ENCODE measurements at regions not wholly inside any gene's neighbourhood (a gene's known extent, or its start where the extent isn't known, plus 50 kb on each side); places are given as distances from the start of the nearest gene placed in this dataset.

DNA sequence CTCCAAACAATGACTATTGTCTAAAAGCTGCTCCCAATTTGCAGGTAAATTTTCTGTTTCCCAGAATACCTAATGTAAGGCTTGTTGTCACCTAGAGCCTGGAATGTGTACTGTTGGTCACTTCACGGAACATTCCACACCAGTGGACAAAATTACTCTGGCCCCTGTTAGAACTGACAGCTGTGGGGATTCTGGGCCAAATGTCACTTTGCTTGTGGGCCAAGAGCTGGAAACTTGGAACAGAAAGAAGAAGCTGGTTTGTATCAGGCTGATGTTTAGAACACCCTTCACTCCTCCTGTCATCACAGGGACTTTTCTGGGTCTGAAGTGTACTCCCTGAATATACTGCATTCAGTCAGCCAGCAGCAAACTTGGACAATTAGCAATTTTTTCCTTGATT is 495.6 kb upstream of the SYT4 start (continued):
- TF ChIP-seq ZNF202 (tag by site-specific recombination; IDR thresholded peaks at IDR 0.05; ENCODE audit: borderline replicate concordance), result no peak
- no peak for TF ChIP-seq ZNF549 (tag by site-specific recombination; IDR thresholded peaks at IDR 0.05)
- TF ChIP-seq SP3 (tag by site-specific recombination; IDR thresholded peaks at IDR 0.05), result no peak
- TF ChIP-seq ZNF785 (tag by site-specific recombination; IDR thresholded peaks at IDR 0.05), result no peak
- no peak for TF ChIP-seq ZNF248 (tag by site-specific recombination; IDR thresholded peaks at IDR 0.05)
- no peak for TF ChIP-seq GLI2 (tag by site-specific recombination; IDR thresholded peaks at IDR 0.05; ENCODE audit: borderline replicate concordance, low read depth)

DNA sequence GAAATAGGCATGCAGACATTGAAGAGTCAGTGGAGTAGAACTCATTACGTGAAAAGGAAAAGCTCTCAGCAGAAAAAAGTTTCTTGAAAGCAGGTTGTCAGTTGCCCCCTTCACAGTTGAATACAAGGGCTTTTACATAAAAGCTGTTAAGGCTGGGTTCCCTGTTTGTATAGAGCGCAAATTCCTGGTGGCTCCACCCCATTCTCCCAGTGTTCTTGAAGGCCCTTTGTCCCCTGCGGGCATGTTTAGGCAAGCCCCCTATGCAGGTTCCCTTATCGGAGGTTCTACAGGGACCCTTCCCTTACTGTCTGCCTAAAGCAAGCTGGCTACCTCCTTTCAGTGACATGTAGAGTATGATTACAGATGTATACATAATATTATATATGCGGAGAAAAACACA is 497.2 kb upstream of the SYT4 start:
- TF ChIP-seq, protein P1, sequence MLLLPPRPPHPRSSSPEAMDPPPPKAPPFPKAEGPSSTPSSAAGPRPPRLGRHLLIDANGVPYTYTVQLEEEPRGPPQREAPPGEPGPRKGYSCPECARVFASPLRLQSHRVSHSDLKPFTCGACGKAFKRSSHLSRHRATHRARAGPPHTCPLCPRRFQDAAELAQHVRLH (tag by site-specific recombination; IDR thresholded peaks at IDR 0.05), result no peak
- no peak for TF ChIP-seq ZNF596 (tag by site-specific recombination; IDR thresholded peaks at IDR 0.05)
- no peak overlapping the region for H3K4me3 ChIP-seq (ENCODE audit: low read depth, low read length)
- H3K4me1 ChIP-seq (ENCODE audit: control insufficient read depth, insufficient read depth, low read length), result no peaks in the 10 kb centered on the region
- no peak overlapping the region for H3K27ac ChIP-seq (ENCODE audit: extremely low read depth, low read depth, low read length)
- CTCF ChIA-PET, result no interaction called here
- H3K36me3 ChIP-seq (ENCODE audit: control insufficient read depth in 2 of 2, insufficient read depth in 1 of 2, low read length in 2 of 2), result no peaks in the 10 kb centered on the region
- POLR2A ChIA-PET, result no interaction called here
- no peaks in the 10 kb centered on the region for H3K9me3 ChIP-seq (ENCODE audit: control insufficient read depth, insufficient read depth, low read depth, low read length)

DNA sequence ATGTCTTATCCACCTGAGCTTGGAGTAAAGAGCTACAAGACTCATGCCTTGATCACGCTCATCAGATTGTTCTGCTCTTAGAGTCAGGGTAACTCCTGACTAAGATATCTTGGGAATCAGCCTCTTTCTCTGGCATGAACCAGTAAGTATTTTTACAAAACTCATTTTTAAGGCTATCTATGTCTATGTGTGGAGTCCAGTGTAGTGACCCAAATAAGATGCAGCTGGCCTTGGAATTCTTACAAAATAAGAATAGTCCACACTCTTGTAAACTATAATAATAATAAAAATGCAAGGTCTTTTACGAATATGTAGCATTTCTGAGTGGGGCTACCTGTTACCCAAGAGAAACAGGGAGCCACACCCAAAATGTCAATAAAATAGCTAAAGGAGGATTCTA is 498.3 kb upstream of the SYT4 start:
- Histone ChIP-seq H3K9me3 (ENCODE audit: control insufficient read depth, insufficient read depth, low read depth, low read length) (no peaks in the 10 kb centered on the region), H3K36me3 (ENCODE audit: control insufficient read depth in 2 of 2, insufficient read depth in 1 of 2, low read length in 2 of 2) (no peaks in the 10 kb centered on the region), H3K4me1 (ENCODE audit: control insufficient read depth, insufficient read depth, low read length) (no peaks in the 10 kb centered on the region), H3K4me3 (ENCODE audit: low read depth, low read length) (no peak overlapping the region), H3K27ac (ENCODE audit: extremely low read depth, low read depth, low read length) (no peak overlapping the region)
- POLR2A ChIA-PET, result no interaction called here
- TF ChIP-seq ZNF433 (tag by site-specific recombination; IDR thresholded peaks at IDR 0.05; ENCODE audit: low read depth) (no peak), ZNF416 (tag by site-specific recombination; IDR thresholded peaks at IDR 0.05) (no peak), ZFHX2 (tag by site-specific recombination; conservative IDR thresholded peaks at IDR 0.05) (no peak)
- CTCF ChIA-PET, result interaction anchor here (0.7 kb wide), 1 partner anchor 13 kb away, joined by 3 read pairs; no protein-coding TSS in a partner anchor

DNA sequence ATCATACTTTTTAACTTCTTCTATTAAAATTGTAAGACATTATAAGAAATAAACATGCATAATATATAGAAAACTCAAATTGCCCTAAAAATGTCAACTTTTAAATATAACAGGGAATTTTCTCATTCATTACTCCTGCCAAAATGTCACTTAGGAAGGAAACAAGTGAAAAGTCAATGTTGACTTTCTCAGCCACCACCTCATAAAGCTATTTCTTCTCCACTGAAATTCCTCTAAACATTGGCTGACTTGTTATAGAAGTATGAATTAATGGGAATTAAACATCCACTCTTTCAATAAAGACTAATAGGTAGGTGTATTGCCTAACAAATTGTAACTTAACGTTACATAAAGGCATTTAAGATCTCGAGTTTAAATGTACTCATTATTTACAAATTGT is 499.7 kb upstream of the SYT4 start:
- Histone ChIP-seq H3K9me3 (ENCODE audit: control insufficient read depth, insufficient read depth, low read depth, low read length) (no peaks in the 10 kb centered on the region), H3K4me1 (ENCODE audit: control insufficient read depth, insufficient read depth, low read length) (no peaks in the 10 kb centered on the region), H3K27ac (ENCODE audit: extremely low read depth, low read depth, low read length) (no peak overlapping the region), H3K36me3 (ENCODE audit: control insufficient read depth in 2 of 2, insufficient read depth in 1 of 2, low read length in 2 of 2) (no peaks in the 10 kb centered on the region), H3K4me3 (ENCODE audit: low read depth, low read length) (no peak overlapping the region)
- ChIA-PET CTCF (interaction anchor here (0.9 kb wide), 1 partner anchor 1608 kb away, joined by 3 read pairs; no protein-coding TSS in a partner anchor), POLR2A (no interaction called here)
- TF ChIP-seq ZNF610 (tag by site-specific recombination; IDR thresholded peaks at IDR 0.05; ENCODE audit: borderline replicate concordance), result no peak
- no peak for TF ChIP-seq ZBTB7A (tag by site-specific recombination; IDR thresholded peaks at IDR 0.05; ENCODE audit: low read depth)
- TF ChIP-seq, protein P2, sequence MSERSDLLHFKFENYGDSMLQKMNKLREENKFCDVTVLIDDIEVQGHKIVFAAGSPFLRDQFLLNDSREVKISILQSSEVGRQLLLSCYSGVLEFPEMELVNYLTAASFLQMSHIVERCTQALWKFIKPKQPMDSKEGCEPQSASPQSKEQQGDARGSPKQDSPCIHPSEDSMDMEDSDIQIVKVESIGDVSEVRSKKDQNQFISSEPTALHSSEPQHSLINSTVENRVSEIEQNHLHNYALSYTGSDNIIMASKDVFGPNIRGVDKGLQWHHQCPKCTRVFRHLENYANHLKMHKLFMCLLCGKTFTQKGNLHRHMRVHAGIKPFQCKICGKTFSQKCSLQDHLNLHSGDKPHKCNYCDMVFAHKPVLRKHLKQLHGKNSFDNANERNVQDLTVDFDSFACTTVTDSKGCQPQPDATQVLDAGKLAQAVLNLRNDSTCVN (tag by site-specific recombination; optimal IDR thresholded peaks at IDR 0.05), result no peak
- no peak for TF ChIP-seq ZNF175 (tag by site-specific recombination; IDR thresholded peaks at IDR 0.05)
- TF ChIP-seq GLI4 (tag by site-specific recombination; IDR thresholded peaks at IDR 0.05), result no peak

DNA sequence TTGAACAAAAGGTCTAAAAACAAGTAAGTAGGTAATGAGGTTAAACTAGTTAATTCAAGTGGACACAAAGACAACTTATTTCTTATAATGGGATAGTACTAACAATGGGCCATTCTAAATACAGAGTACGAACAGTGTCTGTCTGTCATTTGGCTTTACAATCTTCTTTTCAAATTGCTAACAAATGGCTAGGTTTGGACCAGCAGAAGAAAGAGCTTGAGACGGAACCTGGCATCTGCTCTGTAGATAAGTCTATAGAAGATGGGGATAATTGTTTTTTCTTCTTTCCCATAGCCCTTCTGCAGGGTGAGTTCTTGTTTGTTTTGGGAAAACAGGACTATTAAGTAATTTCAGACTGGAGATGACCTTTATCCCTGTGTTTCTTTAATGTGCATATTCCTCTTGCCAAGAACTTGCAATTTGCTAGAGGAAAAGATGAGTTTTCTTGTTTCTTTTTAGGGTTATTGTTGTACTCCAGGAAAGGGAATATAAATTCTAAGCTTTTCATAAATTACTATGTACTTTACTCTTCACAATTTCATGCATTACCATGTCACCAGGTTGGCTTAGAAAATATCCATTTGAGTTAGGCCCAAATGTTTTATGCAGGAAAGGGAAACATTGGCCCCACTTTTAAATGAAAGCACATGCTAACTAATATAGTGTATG is 500.5 kb upstream of the SYT4 start:
- Histone ChIP-seq H3K4me1 (ENCODE audit: control insufficient read depth, insufficient read depth, low read length) (no peaks in the 10 kb centered on the region), H3K27ac (ENCODE audit: extremely low read depth, low read depth, low read length) (no peak overlapping the region), H3K4me3 (ENCODE audit: low read depth, low read length) (no peak overlapping the region), H3K9me3 (ENCODE audit: control insufficient read depth, insufficient read depth, low read depth, low read length) (no peaks in the 10 kb centered on the region), H3K36me3 (ENCODE audit: control insufficient read depth in 2 of 2, insufficient read depth in 1 of 2, low read length in 2 of 2) (no peaks in the 10 kb centered on the region)
- ChIA-PET POLR2A (no interaction called here), CTCF (interaction anchor here (0.6 to 0.9 kb wide), 3 partner anchors 13 to 1607 kb away, joined by 3 to 4 read pairs (median 3); no protein-coding TSS in a partner anchor)
- TF ChIP-seq KLF1 (tag by site-specific recombination; IDR thresholded peaks at IDR 0.05) (no peak), MEIS1 (CRISPR knock-in tag; IDR thresholded peaks at IDR 0.05; ENCODE audit: borderline replicate concordance) (no peak), ZEB2 (tag by site-specific recombination; IDR thresholded peaks at IDR 0.05) (no peak), ZNF623 (tag by site-specific recombination; IDR thresholded peaks at IDR 0.05) (no peak), ZNF776 (tag by site-specific recombination; IDR thresholded peaks at IDR 0.05; ENCODE audit: borderline replicate concordance) (no peak), OSR2 (tag by site-specific recombination; IDR thresholded peaks at IDR 0.05) (no peak), ZNF140 (tag by site-specific recombination; IDR thresholded peaks at IDR 0.05) (no peak), ZNF664 (tag by site-specific recombination; IDR thresholded peaks at IDR 0.05) (no peak), SCRT2 (tag by site-specific recombination; IDR thresholded peaks at IDR 0.05) (no peak)
- TF ChIP-seq, protein P3, sequence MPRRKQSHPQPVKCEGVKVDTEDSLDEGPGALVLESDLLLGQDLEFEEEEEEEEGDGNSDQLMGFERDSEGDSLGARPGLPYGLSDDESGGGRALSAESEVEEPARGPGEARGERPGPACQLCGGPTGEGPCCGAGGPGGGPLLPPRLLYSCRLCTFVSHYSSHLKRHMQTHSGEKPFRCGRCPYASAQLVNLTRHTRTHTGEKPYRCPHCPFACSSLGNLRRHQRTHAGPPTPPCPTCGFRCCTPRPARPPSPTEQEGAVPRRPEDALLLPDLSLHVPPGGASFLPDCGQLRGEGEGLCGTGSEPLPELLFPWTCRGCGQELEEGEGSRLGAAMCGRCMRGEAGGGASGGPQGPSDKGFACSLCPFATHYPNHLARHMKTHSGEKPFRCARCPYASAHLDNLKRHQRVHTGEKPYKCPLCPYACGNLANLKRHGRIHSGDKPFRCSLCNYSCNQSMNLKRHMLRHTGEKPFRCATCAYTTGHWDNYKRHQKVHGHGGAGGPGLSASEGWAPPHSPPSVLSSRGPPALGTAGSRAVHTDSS (tag by site-specific recombination; IDR thresholded peaks at IDR 0.05), result no peak

Data from HEK293 (cell line).